ENCODE measurements at regions not wholly inside any gene's neighbourhood (a gene's known extent, or its start where the extent isn't known, plus 50 kb on each side); places are given as distances from the start of the nearest gene placed in this dataset.

DNA sequence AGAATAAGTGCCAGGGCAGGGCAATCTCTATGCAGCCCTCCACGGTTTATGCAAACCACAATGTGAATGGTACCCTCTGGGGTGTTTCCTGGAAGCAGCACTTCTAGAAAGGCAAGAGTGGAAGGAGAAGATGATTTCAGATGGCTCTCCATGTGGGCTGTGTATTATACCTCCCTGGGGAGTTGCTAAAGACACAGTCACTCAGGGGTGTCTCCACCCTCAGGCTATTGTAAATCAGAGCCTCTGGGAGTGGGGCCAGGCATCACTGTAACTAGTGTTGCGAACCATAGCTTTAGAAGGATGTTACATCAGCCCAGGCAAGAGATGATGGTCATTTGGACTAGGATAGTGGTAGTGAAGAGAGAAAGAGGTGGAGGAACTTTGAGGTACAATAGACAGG lies 83.3 kb upstream of the ZKSCAN2 start:
- TF ChIP-seq, protein P1, sequence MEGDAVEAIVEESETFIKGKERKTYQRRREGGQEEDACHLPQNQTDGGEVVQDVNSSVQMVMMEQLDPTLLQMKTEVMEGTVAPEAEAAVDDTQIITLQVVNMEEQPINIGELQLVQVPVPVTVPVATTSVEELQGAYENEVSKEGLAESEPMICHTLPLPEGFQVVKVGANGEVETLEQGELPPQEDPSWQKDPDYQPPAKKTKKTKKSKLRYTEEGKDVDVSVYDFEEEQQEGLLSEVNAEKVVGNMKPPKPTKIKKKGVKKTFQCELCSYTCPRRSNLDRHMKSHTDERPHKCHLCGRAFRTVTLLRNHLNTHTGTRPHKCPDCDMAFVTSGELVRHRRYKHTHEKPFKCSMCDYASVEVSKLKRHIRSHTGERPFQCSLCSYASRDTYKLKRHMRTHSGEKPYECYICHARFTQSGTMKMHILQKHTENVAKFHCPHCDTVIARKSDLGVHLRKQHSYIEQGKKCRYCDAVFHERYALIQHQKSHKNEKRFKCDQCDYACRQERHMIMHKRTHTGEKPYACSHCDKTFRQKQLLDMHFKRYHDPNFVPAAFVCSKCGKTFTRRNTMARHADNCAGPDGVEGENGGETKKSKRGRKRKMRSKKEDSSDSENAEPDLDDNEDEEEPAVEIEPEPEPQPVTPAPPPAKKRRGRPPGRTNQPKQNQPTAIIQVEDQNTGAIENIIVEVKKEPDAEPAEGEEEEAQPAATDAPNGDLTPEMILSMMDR (IDR thresholded peaks at IDR 0.05) = no peak
- TF ChIP-seq POLR2A (IDR thresholded peaks at IDR 0.05) = no peak
